NOMO-1 treated with dmso at 0.1 percent for 144 hours (cell line): ENCODE measurements at regions not wholly inside any gene's neighbourhood (a gene's known extent, or its start where the extent isn't known, plus 50 kb on each side); places are given as distances from the start of the nearest gene placed in this dataset.

ENCODE experiments used
- DNase-seq: peaks from one replicate; lab custom pipeline; 2025; ENCODE audit not compliant: unreplicated experiment; lab: John Stamatoyannopoulos, UW

DNA sequence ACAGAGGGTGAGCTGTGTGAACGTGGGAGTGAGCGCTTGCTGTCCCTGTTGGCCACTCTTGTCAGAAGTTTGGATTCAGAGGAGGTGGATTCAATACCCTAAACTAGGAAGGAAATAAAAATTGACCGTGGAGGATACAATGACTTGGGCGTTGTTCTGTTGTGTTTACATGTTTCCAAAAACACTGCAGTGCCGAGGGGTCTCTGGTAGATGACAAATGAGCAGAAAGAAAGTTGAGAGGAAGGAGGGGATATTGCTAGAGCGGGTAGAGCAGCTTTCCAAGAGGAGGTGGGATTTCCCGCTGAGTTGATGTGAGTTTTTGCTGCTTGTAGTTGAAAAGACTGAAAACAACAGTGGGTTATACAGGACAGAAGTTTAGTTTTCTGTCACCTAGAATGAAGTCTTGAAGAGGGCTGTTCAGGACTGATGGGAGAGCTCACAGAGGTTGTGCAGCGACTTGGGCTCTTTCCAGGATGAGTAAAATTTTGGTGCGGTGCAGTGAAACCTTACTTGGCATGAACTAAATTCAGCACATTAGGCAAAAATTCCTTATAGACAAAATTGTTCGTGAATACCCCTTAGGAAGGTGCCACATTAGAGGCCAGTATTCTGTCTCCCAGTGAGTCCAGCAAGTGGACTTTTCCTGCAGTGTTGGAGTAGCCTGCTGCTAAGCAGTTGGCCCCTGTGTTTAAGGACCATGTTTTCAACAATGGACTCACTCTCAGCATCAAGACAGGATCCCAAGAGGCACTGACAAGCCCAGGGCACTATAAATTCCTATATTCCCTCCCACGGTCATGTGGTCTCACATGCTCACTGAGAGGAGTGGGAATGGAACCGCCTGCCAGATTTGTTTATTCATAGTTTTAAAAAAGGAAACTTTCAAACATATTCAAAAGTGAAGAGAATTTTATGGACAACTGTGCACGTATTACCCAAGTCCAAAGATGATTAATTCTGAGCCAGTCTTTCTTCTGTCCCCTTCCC, 435.0 kb upstream of the C2CD4B start:
- DNase-seq, result no peak

DNA sequence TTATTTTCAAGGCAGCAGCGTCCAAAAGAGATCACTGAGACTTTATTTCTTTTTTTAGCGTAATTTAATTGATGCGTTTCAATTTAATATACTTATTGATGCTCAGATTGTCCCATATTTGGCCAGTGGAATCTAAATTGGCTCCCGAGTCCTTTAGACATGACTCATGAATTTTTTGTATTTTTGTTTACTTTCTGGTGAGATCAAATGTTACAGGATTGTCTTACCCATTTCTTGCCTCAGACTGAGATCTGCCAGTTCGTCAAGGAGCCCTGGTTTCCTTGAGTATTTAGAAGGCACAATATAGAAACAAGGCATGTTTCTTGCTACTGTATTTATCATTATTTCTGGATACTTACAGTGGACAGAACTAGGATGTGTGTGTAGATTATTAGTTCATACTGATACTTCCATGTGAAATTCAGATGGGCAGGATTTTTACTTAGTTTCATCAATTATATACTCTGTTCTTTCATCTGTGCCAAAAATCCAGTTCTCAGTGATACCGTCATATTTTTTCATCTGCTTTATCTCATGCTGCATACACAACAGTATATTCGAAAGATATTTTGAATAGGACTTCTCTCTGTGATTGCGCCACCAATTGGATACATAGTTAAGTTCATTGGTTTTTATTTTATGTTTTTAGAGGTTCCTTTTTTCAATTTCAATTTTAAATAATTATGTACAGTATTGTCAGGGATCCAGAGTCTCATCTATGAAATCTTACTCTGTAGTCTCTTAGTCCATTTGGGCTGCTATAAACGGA, 436.9 kb upstream of the C2CD4B start:
- no peak for DNase-seq

DNA sequence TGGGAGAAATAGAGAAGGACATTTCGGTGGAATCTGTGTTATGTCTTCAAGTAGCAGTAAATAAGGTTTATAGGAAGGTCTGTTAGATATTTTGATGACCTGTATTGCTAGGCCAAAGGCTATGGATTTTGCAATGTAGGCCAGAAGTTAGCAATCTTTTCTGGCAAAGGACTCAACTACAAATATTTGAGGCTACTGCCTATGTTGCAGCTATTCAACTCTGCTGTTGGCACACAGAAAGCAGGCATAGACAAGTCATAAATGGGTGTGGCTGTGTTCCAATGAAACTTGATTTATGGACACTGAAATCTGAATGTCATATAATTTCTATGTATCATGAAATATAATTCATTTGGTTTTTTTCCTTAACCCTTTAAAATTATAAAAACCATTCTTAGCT, 438.7 kb upstream of the C2CD4B start:
- DNase-seq, result no peak

DNA sequence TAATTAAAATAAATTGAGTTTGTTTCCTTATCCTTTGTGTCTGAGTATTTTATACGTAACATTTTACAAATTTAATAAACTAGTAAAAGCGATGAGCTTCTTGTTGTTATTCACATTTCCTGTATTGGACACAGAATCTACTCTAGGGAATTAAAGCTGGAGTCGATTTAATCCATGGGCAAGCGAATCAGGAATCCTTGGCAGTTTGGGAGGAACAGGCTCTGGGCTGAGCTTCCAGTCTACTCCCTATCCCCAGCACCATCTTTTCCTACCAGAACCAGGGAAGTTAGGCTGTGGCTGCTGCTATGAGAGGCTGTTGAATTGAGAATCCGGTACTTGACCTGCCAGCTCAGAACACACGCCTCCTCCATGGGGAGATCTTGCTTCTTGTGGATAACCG, 437.3 kb upstream of the TPM1 start:
- DNase-seq, result no peak

DNA sequence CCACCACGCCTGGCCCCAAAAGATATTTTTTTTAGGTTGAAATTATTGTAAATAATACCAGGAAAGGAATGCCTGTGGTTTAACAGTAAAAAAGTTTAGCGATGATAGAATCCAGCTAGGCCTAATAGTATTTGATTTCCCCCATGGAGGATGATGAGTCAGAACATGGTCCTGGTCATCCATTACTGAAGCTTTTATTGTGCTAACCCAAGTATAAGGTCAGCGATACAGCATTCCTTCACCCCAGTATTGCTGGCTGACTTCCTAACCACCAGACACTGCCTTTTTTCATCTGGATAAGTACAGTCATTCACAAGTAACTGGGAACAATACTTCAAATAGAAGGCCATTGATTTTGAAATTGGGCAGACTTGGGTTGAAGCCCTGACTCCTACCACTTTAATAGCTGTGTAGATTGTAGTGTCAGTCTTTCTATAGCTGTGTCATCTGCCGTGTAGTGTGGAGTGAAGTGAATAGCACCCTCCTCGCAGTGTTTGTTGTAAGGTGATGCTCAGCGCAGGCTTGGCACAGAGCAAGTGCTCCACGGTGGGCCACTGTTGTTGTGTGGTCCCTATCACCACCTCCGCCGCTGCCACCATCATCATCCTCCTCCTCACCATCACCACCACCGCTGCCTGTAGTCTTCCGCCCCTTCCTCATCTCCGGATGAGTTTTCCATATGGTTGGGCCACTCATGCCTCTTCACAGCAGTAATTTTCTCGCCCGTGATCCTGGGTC, 436.0 kb upstream of the TPM1 start:
- DNase-seq, result no peak

- no peak for DNase-seq
Observed at GRCh38 chr15:62607114-62607462, 435.5 kb upstream of the TPM1 start.

- DNase-seq, result no peak
Observed at GRCh38 chr15:62607643-62608042, 434.9 kb upstream of the TPM1 start.

DNA sequence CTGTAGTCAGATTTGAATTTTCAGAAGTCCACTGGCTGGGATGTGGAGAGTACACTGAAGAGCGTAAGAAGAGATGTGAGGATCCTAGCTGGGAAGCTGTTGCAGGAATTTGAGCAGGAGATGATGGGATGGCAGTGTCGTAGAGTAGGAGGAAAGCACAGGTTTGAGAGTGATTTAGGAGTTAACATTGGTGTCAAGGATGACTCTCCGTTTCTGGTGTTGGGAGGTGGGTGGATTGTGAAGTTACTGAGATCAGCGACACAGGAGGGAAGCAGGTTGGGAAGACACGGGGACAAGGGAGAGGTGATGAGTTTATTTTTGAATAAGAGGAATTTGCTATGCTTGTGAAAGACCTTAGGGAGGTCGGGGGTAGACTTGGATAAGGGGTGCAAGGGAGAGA, 434.2 kb upstream of the TPM1 start:
- DNase-seq, result no peak

- DNase-seq, result no peak
Observed at GRCh38 chr15:62610265-62610869, 432.2 kb upstream of the TPM1 start.

GRCh38 chr15:62611002-62611401, 431.5 kb upstream of the TPM1 start:
- no peak for DNase-seq

DNA sequence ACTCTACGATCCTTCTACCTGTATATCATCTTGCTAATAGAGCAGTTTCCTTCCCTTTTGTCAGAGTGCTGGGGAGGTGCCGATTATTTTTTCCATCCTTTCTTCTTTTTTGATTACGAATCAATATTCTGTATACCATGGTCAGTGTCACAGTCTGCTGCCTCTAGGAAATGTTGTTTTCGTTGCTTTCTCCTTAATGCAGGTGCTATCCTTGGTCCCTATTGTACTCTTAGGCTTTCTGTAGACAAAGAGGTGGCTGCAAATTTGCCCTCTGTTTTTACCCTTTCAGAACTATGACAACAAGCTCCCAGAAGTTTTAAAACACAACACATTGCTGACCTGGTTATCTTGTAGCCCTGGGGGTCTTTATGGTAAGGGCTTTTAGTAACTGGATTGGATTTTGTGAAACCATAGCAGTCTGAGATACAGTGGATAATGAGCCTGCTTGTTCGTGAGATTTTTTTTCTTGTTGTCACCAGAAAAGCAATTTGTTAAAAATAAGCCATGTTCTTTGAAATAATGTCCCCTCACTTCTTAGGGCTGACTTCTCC, 430.3 kb upstream of the TPM1 start:
- no peak for DNase-seq

DNA sequence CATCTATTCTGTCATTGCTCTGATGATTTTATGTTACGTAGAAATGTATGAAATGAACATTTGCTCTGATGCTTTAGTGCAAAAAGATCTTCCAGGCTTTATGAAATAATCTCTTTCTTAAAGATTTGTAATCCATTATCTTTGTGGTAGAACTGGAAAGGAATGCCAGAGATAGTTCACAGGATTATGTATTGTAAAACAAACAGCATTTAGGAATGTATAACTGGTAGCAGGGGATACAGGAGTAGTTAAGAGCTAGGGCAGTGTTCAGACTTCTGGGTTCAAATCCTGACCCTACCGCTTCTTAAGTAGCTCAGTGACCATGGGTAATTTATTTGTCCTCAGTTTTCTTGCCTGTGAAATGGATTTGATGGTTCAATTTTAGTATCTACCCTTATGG, 429.8 kb upstream of the TPM1 start:
- DNase-seq, result no peak

DNA sequence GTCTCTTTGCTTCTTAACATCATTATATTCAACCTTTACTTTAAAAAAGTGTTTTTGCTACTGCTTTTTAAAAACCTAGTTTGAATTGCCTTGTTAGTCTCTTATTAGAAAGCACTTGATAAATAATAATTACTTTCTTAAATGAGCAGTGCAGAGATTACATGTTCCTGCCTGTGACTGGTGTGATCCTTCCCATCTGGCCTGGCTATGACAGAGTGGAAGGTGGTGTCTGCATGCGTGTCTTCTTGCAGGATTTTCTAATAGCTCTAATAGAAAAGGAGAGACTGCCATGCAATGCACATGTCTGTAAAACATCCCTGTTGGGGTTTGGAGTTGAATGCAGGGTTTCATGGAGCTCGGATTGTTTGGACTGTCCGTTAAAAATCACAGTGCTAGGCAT, 425.8 kb upstream of the TPM1 start:
- no peak for DNase-seq

- DNase-seq, result no peak
Observed at GRCh38 chr15:62617741-62618140, 424.8 kb upstream of the TPM1 start.

GRCh38 chr15:62618432-62618831, 424.1 kb upstream of the TPM1 start:
- DNase-seq, result no peak

DNA sequence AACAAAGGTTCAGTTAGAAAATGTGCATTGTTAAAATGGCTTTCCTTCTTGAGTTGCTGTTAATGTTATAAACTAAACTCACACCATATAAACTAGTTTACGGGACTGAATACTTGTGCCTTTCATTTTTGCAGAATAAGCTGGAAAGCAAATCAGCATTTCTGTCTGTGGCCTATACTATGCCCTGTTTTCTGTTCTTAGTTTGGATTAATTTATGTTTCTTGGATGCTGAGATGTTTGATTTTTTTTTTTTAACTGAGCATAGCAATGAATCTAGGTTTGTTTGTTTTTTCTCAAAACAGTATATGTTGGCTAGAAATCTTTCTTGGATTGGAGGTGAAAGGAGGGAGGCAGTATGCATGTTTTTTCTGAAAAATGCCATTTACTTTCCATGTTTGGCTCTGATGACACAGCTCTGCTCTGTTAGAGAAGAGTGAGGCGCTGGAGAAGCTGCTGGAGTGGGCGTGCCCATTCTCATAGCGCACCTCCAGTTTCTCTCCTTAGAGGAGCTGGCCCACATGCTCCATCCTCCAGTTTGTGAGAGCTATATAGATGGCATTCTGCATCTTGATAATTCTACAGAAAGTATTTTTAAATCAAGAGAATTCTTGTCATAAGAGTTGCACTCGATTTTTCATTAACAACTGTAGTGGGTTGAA, 423.6 kb upstream of the TPM1 start:
- no peak for DNase-seq

DNA sequence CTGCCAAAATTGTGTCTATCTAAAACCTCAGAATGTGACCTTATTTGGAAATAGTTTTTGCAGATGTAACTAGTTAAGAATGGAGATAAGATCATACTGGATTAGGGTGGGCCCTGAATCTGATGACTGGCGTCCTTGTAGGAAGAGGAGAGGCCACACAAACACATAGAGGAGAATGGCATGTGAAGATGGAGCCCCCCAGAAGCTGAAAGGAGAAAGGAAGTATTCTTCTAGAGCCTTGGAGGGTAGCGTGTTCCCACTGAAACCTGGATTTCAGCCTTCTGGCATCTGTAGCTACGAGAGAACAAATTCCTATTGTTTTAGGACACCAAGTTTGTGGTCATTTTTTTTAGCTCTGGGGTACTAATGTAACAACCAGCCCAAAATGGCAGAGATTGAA, 423.0 kb upstream of the TPM1 start:
- no peak for DNase-seq

GRCh38 chr15:62622775-62623174, 419.8 kb upstream of the TPM1 start:
- DNase-seq, result no peak

DNA sequence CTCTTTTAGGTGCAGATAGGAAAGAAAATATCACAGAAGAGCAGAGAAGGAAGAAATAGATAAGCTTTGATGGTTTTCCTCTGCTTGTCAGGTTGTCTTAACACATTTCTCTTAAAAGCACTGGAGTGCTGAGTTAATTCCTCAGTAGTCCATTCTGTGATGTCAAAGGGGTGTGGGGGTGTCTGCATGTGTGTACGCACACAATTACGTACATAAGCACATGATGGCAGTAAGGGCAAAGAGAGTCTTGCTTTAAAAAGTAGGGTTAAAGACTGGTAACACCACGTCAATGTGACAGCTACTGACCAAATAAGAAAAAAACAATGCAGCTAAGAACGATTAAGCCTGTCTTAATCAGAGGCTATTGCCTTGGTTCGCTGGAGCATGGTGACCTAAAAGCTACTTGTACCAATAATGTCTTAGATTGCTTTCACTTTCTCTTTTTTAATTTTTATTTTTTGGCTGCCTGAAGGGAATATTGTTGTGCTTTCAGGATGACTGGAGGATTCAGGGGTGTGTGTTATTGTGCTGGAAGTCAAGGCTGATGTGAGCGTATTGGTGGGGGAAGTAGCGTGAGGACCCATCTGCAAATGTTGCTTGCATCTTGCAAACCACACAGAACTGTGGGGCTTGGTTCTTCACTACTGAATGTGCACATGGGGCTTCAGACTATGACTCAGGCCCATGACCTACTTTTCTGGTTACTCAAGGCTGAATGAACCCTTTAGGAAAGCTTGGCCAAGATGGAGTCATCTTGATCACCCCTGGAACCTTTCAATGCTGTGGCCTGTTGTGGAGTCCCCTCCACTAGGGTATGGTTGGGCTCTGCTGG, 417.8 kb upstream of the TPM1 start:
- no peak for DNase-seq
